HepG2 (cell line): ENCODE measurements at regions not wholly inside any gene's neighbourhood (a gene's known extent, or its start where the extent isn't known, plus 50 kb on each side); places are given as distances from the start of the nearest gene placed in this dataset.

ENCODE experiments used
- FOSL1 ChIP-seq: sonication (generic); formaldehyde crosslinking; IDR thresholded peaks from 2 replicates; pipeline ENCODE4 v1.9.0; 2021; ENCODE audit warnings: missing genetic modification reagents, borderline replicate concordance
- MBD4 ChIP-seq: IDR thresholded peaks from 2 replicates; pipeline ENCODE4 v1.6.1; 2012; ENCODE audit warnings: low read length, inconsistent platforms, borderline replicate concordance
- NPAS2 ChIP-seq: sonication (generic); formaldehyde crosslinking; IDR thresholded peaks from 2 replicates; pipeline ENCODE4 v1.8.0; 2022; ENCODE audit warnings: mild to moderate bottlenecking, missing genetic modification reagents, borderline replicate concordance
- PAWR ChIP-seq: sonication (generic); formaldehyde crosslinking; IDR thresholded peaks from 2 replicates; pipeline ENCODE4 v1.4.0; 2020; ENCODE audit warnings: missing genetic modification reagents, mild to moderate bottlenecking, borderline replicate concordance
- POLR2A ChIP-seq, 2 experiments: IDR thresholded peaks; 2 replicates each; pipeline ENCODE4 v1.6.1; 2011; ENCODE audit warnings: low read depth in 2 of 2, low read length in 2 of 2, mild to moderate bottlenecking in 1 of 2, moderate library complexity in 1 of 2; ENCODE audit not compliant: insufficient read depth in 1 of 2
- SAFB2 ChIP-seq: sonication (generic); formaldehyde crosslinking; IDR thresholded peaks from 2 replicates; pipeline ENCODE4 v1.5.1; 2020; ENCODE audit warnings: missing genetic modification reagents, low read depth, mild to moderate bottlenecking, borderline replicate concordance
- SMC3 ChIP-seq: IDR thresholded peaks from 2 replicates; pipeline ENCODE4 v1.6.1; 2011; ENCODE audit warnings: low read length, improper control_type of control experiment
- SOX6 ChIP-seq, 2 experiments: fragments of 450-650 bp in 1 of 2; sonication (generic) in 1 of 2; formaldehyde crosslinking in 1 of 2; IDR thresholded peaks; 2 replicates each; pipeline versions ENCODE4 v1.4.0 to v1.6.1; 2017 to 2020; ENCODE audit warnings: antibody characterized with exemption in 1 of 2, mild to moderate bottlenecking in 1 of 2, missing genetic modification reagents in 1 of 2
- TCF7L2 ChIP-seq: IDR thresholded peaks from 2 replicates; pipeline ENCODE4 v1.6.1; 2011; ENCODE audit warnings: mild to moderate bottlenecking, low read depth, low read length, moderate library complexity
- TOPORS ChIP-seq: sonication (generic); formaldehyde crosslinking; IDR thresholded peaks from 2 replicates; pipeline ENCODE4 v1.8.0; 2023; ENCODE audit warnings: mild to moderate bottlenecking, missing genetic modification reagents
- ZKSCAN8 ChIP-seq: IDR thresholded peaks from 2 replicates; pipeline ENCODE4 v1.6.1; 2016; ENCODE audit warnings: borderline replicate concordance, missing genetic modification reagents, missing compliant biosample characterization
- ZNF672 ChIP-seq: sonication (generic); formaldehyde crosslinking; IDR thresholded peaks from 2 replicates; pipeline ENCODE4 v1.8.1; 2022; ENCODE audit warnings: missing genetic modification reagents
- TF ChIP-seq, protein P1 (sequence below): sonication (generic); formaldehyde crosslinking; IDR thresholded peaks from 2 replicates; pipeline ENCODE4 v1.5.0; 2020; ENCODE audit warnings: missing genetic modification reagents, mild to moderate bottlenecking, borderline replicate concordance
- TF ChIP-seq, protein P2 (sequence below): sonication (generic); formaldehyde crosslinking; IDR thresholded peaks from 2 replicates; pipeline ENCODE4 v1.8.0; 2022; ENCODE audit warnings: low read depth, missing genetic modification reagents

DNA sequence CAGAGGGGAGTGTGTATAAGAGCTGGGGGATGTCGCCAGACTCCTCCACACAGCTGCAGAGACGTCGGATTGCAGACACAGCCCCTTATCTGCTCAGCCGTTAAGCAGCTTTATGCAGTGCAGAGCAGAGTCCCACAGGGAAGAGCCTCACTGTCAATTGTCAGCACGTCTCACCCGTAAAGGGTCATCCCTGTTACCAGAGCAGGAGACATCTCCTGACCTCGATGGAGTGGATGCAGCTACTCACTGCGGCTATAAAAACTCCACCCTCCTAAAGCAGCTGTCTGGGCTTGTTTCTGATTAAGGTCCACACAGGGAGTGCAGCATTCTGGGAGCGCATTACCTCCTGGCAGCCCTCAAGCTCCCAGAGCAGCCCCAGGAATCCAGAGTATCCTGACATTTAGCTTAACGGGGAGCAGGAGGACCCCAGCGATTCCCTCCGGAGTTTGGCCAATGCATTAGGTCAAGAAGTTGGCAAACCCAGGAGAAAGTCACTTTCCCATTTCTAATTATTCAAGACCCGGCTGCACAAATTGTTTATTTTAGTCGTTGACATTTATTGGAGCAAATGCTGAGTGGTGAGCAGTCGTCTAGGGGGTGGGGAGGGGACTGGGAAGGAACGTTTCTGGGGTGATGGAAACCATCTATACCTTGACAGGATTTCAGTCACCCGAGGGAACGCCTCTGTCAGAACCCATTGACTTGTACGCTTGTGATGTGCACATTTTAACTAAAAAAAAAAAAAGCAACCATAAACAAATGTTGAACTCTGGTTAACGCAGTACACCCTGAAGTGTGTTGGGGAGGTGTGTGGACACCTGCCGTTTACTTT is 100.0 kb upstream of the ZNF469 start:
- TF ChIP-seq, protein P1, sequence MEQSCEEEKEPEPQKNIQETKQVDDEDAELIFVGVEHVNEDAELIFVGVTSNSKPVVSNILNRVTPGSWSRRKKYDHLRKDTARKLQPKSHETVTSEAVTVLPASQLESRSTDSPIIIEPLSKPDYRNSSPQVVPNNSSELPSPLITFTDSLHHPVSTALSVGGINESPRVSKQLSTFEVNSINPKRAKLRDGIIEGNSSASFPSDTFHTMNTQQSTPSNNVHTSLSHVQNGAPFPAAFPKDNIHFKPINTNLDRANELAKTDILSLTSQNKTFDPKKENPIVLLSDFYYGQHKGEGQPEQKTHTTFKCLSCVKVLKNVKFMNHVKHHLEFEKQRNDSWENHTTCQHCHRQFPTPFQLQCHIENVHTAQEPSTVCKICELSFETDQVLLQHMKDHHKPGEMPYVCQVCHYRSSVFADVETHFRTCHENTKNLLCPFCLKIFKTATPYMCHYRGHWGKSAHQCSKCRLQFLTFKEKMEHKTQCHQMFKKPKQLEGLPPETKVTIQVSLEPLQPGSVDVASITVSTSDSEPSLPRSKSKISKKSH: no peak
- TF ChIP-seq TOPORS (no peak), FOSL1 (CRISPR knock-in tag) (no peak), SMC3 (no peak), TCF7L2 (no peak), SAFB2 (no peak), ZKSCAN8 (CRISPR knock-in tag) (no peak), POLR2A (IDR thresholded peaks at IDR 0.05; ENCODE audit: insufficient read depth in 1 of 2, low read depth in 2 of 2, low read length in 2 of 2) (no peak), SOX6 (IDR thresholded peaks at IDR 0.05) (no peak), SOX6 (CRISPR knock-in tag; IDR thresholded peaks at IDR 0.05) (no peak), NPAS2 (CRISPR knock-in tag) (no peak), MBD4 (no peak), ZNF672 (CRISPR knock-in tag) (no peak), PAWR (CRISPR knock-in tag) (no peak)
- TF ChIP-seq, protein P2, sequence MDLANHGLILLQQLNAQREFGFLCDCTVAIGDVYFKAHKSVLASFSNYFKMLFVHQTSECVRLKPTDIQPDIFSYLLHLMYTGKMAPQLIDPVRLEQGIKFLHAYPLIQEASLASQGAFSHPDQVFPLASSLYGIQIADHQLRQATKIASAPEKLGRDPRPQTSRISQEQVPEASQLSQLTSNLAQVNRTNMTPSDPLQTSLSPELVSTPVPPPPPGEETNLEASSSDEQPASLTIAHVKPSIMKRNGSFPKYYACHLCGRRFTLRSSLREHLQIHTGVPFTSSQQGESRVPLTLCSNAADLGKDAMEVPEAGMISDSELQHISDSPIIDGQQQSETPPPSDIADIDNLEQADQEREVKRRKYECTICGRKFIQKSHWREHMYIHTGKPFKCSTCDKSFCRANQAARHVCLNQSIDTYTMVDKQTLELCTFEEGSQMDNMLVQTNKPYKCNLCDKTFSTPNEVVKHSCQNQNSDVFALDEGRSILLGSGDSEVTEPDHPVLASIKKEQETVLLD (CRISPR knock-in tag): no peak
